GM21360 (cell line): ENCODE measurements at regions not wholly inside any gene's neighbourhood (a gene's known extent, or its start where the extent isn't known, plus 50 kb on each side); places are given as distances from the start of the nearest gene placed in this dataset.

ENCODE experiments used
- ATAC-seq: cut with Tn5 transposase; IDR thresholded peaks from one replicate; pipeline ENCODE4 v1.9.1; 2021; ENCODE audit warnings: mild to moderate bottlenecking, moderate library complexity; ENCODE audit not compliant: unreplicated experiment

GRCh38 chr11:19379465-19379864 is 138.7 kb upstream of the E2F8 start:
- ATAC-seq: no peak

- ATAC-seq: no peak
These were observed 138.1 kb upstream of the E2F8 start for GRCh38 chr11:19378814-19379213.

DNA sequence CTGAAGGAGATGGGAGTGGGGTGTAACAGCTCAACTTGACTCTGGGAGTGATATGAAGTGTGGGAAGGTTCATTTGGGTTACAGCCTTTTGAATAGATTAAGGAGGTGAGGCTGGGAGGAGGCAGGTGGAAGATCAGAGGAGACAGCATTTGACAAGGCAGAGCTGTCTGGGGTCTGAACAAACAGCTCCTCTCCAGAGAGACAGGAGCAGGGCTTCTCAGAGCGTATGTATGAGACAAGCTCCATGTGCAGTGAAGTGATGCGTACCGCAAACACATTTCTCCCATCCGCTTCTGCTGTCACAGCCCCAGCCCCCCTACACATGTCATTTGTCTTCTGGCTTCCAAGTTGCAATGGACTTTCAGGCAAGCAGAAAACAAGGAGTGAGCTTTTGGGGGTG is 137.1 kb upstream of the E2F8 start:
- ATAC-seq: no peak

GRCh38 chr11:19375440-19375839 is 134.7 kb upstream of the E2F8 start:
- no peak for ATAC-seq

- no peak for ATAC-seq
These were observed 133.4 kb upstream of the E2F8 start for GRCh38 chr11:19374151-19374569.

DNA sequence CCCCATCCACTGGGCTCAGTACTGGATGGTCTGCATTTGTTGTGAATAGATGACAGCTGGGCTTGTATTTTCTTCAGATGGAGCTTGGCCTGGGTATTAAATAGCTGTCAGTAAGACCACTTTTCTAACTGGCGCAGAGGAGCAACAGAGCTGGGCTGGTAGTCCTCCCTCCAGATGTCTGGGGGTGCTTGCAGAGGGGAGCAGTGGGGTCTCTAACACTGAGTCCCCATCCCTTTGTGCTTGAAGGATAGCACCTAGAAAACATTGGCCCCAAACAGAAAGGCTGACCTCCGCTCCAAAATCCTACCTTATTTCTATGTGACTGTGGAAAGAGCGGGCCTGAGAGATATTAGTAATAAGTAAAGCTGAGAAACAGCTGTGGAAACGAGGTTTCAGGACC is 131.6 kb upstream of the E2F8 start:
- ATAC-seq: no peak

- ATAC-seq: no peak
These were observed 129.5 kb upstream of the E2F8 start for GRCh38 chr11:19370100-19370861.

- no peak for ATAC-seq
These were observed 128.1 kb upstream of the E2F8 start for GRCh38 chr11:19368726-19369375.

DNA sequence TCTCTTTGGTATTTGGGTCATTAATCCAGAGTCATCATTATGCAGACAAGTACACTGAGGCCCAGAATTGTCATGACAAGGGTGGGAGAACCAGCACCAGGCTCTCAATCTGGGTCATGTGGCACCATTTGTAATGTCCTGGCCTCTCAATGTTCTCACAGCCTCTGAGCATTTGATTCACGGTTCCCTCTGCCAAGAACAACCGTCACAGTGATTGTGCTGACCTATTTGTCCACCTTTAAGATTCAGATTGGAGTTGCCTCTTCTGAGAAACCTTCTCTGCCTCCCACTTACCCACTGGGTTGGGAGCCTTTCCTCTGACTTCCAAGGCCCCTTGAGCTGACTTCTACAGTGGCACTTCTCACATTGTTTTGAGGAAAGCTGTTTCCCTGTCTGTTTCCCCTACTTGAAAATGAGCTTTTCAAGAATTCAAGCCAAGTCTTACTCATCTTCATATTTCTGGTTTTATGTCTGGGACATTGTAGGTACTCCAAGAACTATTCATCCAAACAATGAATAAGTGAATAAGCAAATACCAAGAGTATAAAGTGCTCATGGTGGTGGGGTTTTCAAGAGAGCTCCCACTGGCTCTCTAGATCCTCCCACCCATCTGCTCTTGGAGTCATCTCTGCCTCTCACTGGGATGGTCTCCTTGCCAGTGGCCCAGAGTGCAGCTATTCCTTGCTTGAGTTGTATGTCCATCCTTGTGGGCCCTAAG is 126.4 kb upstream of the E2F8 start:
- no peak for ATAC-seq

- ATAC-seq: no peak
These were observed 125.1 kb upstream of the E2F8 start for GRCh38 chr11:19365743-19366410.

DNA sequence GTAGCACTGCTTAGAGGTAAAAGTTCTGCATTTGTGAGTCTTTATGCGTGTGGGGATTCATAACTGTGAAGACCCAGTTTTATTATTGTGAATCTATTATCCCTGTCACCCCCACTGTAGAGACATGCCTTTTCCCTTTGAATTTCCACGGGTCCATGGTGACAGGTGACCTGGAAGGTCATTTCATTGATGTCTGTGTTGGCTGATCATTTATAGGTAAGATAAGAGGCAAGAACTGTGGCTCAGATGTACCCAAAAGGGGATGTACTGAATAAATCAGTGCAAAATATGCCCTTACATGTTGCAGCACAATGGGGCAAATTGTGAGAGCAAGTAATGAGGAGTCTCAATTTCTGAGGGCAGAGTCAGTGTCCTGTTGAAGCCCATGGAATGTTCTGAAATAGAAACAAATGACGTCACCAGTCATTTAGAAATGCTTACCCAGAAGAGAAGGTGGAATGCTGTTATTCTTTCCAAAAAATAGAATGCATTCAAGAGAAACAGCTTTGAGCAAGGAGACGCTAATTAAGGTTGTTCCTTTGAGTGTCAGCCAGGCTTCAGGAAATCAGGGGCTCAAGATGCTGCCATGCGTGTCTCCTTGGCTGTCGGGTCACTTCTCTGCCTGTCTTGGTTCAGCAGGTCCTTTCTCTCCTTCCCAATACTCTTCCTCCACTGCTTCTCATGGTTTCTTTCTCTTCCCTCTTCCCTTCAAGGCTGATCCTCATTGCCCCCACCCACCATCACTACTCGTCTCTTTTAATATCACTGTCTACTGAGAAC is 118.7 kb upstream of the E2F8 start:
- ATAC-seq: no peak

GRCh38 chr11:19357943-19358342 is 117.2 kb upstream of the E2F8 start:
- ATAC-seq: no peak

DNA sequence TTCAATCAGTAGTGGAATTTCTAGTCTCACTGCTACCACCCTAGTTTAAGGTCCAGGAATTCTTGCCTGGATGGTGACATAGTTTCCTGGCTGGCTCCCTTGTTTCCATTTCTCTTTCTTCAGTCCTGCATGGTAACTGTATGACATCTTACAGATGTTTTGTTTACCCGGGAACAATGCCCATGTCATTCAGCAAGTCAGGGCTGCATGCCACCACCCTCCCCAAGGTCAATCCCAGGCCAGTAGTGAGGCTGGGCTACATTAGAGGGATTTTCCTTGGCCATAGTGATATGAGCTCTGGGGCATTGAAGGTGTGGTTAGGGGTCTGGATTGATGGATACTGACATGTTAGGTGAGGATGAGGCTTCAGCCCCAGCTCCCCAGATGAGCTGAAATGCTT is 114.9 kb upstream of the E2F8 start:
- ATAC-seq: no peak

DNA sequence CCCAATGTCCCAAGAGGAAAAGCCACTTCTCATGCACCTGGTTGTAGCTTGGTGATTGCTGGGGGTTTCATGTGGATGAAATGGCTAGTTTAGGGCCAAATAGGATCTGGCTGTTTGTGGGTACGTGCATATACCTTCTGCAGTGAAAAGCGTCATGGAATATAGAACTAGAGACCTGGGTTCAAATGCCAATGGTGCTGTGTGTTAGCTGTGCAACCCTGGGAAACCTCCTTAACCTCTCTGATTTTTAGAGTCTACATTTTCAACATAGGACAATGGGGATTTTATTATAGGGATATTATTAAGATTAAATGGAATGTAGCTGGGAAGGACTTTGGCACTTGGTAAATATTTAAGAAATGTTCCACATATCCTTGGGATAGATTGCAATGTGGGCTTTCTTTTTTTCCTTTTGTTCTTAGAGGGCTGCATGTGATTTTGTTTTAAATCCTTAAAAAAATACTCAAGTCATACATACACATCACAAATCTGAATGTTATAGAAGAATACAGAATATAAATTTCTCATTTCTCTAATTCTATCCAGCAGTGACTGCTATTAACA is 112.6 kb upstream of the E2F8 start:
- ATAC-seq: no peak

DNA sequence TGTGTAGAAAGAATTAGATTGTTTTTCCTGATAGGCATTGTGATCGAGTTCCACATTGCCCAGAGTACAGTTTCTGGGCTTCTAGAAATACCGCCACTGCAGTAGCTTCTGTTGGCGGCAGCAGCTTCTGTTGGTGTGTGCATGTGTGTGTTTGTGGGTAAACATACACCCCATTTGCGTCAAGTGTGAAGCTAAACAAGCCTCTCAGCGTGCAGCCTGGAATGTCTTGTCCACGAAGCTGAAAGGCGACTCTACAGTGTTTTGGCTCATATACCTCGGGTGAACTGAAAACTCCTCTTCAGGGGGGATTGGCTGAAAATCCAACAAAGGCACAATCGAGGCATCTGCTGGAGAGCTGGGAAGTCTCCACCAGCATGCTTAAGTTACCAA is 112.0 kb upstream of the E2F8 start:
- no peak for ATAC-seq

DNA sequence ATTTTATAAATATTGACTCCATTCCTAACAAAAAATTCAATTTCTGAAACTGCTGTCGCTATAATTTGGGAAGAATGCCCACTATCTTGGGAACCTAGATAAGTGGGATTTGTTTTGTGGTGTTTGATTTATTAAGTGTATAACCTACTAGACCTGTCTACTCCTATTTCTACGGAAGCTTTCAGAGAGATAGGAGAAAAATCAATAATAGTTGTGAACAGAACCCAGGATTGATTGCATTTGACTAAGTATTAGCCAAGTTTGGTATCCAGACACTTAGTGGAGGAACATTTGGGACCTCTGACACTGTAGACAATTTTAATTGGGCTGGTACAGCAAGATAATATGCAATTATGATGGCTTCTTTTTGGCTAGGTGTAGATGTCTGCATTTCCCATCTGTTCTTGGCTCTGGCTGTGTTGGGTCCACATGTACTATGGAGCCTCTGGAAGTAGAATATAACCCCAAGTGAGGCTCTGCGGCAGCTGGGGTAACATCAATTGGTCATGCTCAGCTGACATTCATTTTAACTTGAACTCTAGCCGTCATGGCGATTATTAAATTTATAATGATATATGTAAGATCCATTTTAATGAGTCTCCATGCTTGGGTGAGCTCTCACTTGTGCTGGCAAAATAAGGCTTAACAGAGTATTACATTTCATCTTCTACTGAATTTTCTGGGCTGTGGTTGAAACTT is 111.5 kb upstream of the E2F8 start:
- ATAC-seq: no peak

DNA sequence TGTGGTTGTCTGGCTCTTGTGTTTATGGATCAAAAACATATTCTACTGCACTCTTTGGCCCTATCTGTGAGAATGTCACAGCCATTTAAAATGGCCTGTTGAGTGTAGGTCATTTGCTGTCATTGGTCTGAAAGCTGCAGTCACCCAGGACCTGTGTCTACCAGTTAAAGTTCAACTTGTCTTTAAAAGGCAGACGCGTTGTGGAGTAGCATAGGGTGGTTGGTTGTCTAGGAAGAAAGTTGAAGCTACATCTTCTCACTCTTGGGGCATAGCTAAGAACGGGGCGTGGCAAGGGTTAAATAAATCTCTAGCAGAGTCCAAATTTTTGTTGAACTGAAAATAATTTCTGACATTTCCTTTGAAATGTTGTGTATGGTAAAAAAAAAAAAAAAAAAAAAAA is 110.7 kb upstream of the E2F8 start:
- ATAC-seq: no peak

DNA sequence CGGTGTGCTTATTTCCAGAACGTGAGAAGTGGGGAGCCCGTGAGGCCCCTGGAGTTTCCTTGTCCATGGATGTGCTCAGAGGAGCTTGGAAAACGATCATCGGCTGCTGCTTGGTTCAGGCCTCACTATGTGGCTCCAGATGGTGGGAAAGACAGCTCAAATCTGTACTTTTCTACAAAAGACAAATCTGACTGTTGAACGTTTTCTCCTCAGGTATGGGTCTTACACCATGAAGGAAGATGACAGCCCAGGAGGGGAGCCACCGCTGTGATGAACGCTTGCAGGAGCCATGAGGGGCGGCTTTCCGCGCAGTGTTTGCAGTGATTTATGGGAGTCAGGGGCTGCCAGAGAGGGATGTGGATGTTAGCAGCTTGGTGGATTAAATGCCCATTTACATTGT is 109.4 kb upstream of the E2F8 start:
- no peak for ATAC-seq

- no peak for ATAC-seq
These were observed 108.7 kb upstream of the E2F8 start for GRCh38 chr11:19349340-19350025.
